Lower leg skin (tissue), 4 donors: ENCODE measurements at regions not wholly inside any gene's neighbourhood (a gene's known extent, or its start where the extent isn't known, plus 50 kb on each side); places are given as distances from the start of the nearest gene placed in this dataset.
A peak's percentile ranks its signal among the peaks of the same experiment; 100 is the strongest.

Source experiments
- DNase-seq, 2 donors: peaks; one replicate each; pipeline ENCODE4 v3.0.0-alpha.2; 2019; ENCODE audit warnings: low spot score in 2 of 2
- H3K4me3 ChIP-seq: fragments of 200-600 bp; sonication (generic); 2 replicates; pipeline ENCODE4 v1.5.1; 2017; ENCODE audit warnings: mild to moderate bottlenecking, low read depth; ENCODE audit not compliant: poor library complexity, severe bottlenecking
- CTCF ChIP-seq, 3 donors: fragments of 450-650 bp; IDR thresholded peaks; one replicate each; pipeline ENCODE4 v1.5.1; 2016; ENCODE audit warnings: antibody characterized with exemption in 3 of 3, mild to moderate bottlenecking in 3 of 3, moderate library complexity in 2 of 3
- POLR2A ChIP-seq, 2 donors: fragments of 450-650 bp; IDR thresholded peaks; one replicate each; pipeline ENCODE4 v1.6.1; 2016 to 2017; ENCODE audit warnings: antibody characterized with exemption in 2 of 2, mild to moderate bottlenecking in 1 of 2, moderate library complexity in 1 of 2
- WGBS, 2 donors: methylation state at CpG; one replicate each; pipeline ENCODE4 v1.1.5; 2018; 5-methylcytosine and 5-hydroxymethylcytosine counted together
- intact Hi-C: fragments of 100-400 bp; cut with DNase I; formaldehyde crosslinking; loops from one replicate; pipeline ENCODE4 v1.15.0; 2023; ENCODE audit warnings: low total_unique reads

DNA sequence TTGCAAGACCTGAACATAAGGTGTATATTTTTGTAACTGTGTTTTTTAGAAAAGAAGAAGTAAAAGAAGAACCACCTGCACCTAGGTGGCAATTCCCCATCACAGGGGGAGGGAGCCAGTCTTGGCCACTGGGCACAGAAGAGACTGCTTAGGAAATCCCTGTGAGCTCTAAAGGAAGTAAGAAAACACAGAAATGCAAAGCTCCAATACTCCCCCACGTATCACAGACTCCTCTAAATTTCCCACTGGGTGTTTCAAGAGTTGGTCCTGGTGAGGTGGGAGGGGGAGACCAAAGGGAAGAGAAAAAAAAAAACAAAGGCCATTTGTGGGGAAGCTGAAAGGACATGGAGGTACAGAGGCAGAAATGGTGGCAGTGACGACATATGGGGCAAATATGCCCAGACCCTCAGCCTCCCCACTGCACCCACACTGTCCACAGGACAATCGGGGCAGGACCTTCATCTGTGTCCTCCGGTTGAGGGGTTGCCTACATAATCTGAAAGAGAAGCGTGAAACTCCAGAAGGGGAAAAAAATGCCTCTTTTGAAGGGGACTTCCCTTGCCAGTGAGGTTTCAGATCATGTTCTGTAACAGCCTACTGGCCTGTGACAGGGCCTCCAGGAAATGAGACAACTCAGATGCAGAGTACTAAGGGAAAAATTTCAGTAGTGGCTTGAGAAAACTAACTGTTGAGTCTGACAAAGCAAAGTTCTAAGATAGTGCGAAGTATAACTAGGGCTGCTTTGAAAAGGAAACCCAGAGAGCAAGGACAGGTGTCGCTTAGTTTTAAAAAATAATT is 226.2 kb upstream of the MARCKS start:
- no peak for DNase-seq
- no peak overlapping the region for H3K4me3 ChIP-seq
- 46 to 54% methylated on average over 7 of the region's 7 CpGs for WGBS, 2 donors
- TF ChIP-seq POLR2A (IDR thresholded peaks at IDR 0.05) (no peak), CTCF (IDR thresholded peaks at IDR 0.05) (no peak)
- intact Hi-C loops, result loop anchor here (10.0 kb wide), 1 partner anchor 224 kb away; the partner anchor contains the start of gene MARCKS

DNA sequence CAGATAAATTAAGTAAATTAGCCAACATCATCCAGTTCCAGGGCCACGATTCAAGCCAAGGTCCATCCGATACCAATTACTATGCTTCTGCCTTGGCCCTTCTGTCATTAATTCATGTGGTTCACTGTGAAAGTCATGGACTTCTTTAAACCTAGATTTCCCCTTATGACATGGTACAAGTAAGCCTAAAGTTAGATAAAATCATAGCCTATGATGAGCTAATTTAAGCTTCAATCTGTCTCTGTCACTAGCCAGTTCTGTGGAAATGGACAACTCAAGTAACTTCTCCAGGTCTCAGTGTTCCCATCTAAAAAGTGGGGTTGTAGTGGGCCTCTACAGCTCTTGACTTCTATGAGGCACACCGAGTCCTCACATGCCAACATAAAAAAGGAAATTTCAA is 225.5 kb upstream of the MARCKS start:
- intact Hi-C loops, result loop anchor here (10.0 kb wide), 1 partner anchor 223 kb away; the partner anchor contains the start of gene MARCKS
- 33 to 49% methylated on average over 3 of the region's 3 CpGs for WGBS, 2 donors
- TF ChIP-seq POLR2A (IDR thresholded peaks at IDR 0.05) (no peak), CTCF (IDR thresholded peaks at IDR 0.05) (no peak)
- no peak for DNase-seq
- H3K4me3 ChIP-seq, result no peak overlapping the region

DNA sequence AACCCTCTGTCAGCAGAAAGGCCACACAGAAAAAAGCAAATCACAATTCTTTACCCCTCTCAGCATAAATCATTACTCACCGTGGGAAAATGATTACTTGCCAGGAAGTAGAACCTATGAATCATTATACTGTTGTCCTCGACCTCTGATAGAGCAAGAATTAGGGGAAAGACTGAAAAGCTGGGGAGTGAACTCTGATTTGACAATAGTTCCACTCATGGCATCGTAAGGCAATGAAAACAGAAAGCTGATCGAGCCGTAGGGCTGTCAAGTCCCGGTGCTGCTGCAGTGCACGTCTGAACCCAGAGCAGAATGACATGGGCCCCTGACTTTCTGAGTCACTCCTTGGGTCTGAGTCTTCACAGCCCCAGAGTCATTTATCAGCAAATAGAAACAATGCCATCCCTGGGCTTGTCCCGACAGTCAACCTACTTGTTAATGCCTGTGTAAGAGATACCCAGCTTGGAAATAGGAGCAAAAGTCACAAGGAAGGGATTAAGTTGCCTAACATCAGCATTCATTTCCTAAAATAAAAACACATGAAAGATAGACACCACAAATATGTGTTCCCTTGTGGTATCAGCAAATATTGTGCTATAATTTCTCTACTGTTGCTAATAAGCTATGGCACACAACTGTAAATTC is 224.8 kb upstream of the MARCKS start:
- intact Hi-C loops, result loop anchor here (10.0 kb wide), 1 partner anchor 222 kb away; the partner anchor contains the start of gene MARCKS
- peak; percentile 83 to 87 for DNase-seq
- WGBS, 2 donors, result 6 to 8% methylated on average over 8 of the region's 8 CpGs
- TF ChIP-seq CTCF (IDR thresholded peaks at IDR 0.05) (no peak), POLR2A (IDR thresholded peaks at IDR 0.05) (no peak)
- H3K4me3 ChIP-seq, result no peak overlapping the region

GRCh38 chr6:113633638-113634037 is 223.5 kb upstream of the MARCKS start:
- no peak overlapping the region for H3K4me3 ChIP-seq
- no peak for TF ChIP-seq CTCF (IDR thresholded peaks at IDR 0.05)
- TF ChIP-seq POLR2A (IDR thresholded peaks at IDR 0.05), result no peak
- intact Hi-C loops, result loop anchor here (10.0 kb wide), 1 partner anchor 221 kb away; the partner anchor contains the start of gene MARCKS
- DNase-seq, result no peak

GRCh38 chr6:113634352-113635163 is 222.6 kb upstream of the MARCKS start:
- TF ChIP-seq POLR2A (IDR thresholded peaks at IDR 0.05), result no peak
- no peak for TF ChIP-seq CTCF (IDR thresholded peaks at IDR 0.05)
- DNase-seq, result no peak
- intact Hi-C loops, result loop anchor here (10.0 kb wide), 1 partner anchor 220 kb away; the partner anchor contains the start of gene MARCKS
- WGBS, 2 donors, result 50 to 70% methylated on average over 4 of the region's 4 CpGs
- H3K4me3 ChIP-seq, result no peak overlapping the region
